ENCODE measurements at regions not wholly inside any gene's neighbourhood (a gene's known extent, or its start where the extent isn't known, plus 50 kb on each side); places are given as distances from the start of the nearest gene placed in this dataset.

GRCh38 chr2:176504440-176504839 lies 235.2 kb downstream of the MTX2 start:
- TF ChIP-seq CTCF (conservative IDR thresholded peaks at IDR 0.05; ENCODE audit: low read length), result no peak
- TF ChIP-seq EZH2phosphoT487 (IDR thresholded peaks at IDR 0.05; ENCODE audit: borderline replicate concordance, low read depth, low read length), result no peak
